Liver (tissue), 8 donors: ENCODE measurements at regions not wholly inside any gene's neighbourhood (a gene's known extent, or its start where the extent isn't known, plus 50 kb on each side); places are given as distances from the start of the nearest gene placed in this dataset.

Source experiments
- DNase-seq: peaks from one replicate; pipeline ENCODE4 v3.0.0-alpha.2; 2017; ENCODE audit warnings: low spot score
- H3K27ac ChIP-seq, 2 donors: one replicate each; pipeline ENCODE4 v1.7.0; 2013; ENCODE audit warnings: inconsistent platforms in 2 of 2, low read length in 2 of 2, control low read depth in 1 of 2, low read depth in 1 of 2, mild to moderate bottlenecking in 1 of 2
- H3K27me3 ChIP-seq, 4 donors: one replicate each; pipeline versions ENCODE4 v1.6.1 to v1.7.0; 2013; ENCODE audit warnings: low read length in 3 of 4, inconsistent platforms in 1 of 4, mild to moderate bottlenecking in 1 of 4, moderate library complexity in 1 of 4; ENCODE audit not compliant: control insufficient read depth in 4 of 4, insufficient read depth in 4 of 4
- H3K36me3 ChIP-seq, 4 donors: one replicate each; pipeline versions ENCODE4 v1.6.1 to v1.7.0; 2013; ENCODE audit warnings: low read length in 3 of 4, mild to moderate bottlenecking in 3 of 4, low read depth in 1 of 4, moderate library complexity in 1 of 4; ENCODE audit not compliant: control insufficient read depth in 4 of 4, insufficient read depth in 3 of 4
- H3K4me1 ChIP-seq, 4 donors: one replicate each; pipeline versions ENCODE4 v1.6.1 to v1.7.0; 2013; ENCODE audit warnings: low read length in 3 of 4, mild to moderate bottlenecking in 3 of 4, moderate library complexity in 1 of 4; ENCODE audit not compliant: control insufficient read depth in 4 of 4, insufficient read depth in 4 of 4
- H3K4me3 ChIP-seq, 3 donors: one replicate each; pipeline versions ENCODE4 v1.6.1 to v1.7.0; 2013; ENCODE audit warnings: low read length in 3 of 3, control low read depth in 1 of 3, low read depth in 1 of 3, mild to moderate bottlenecking in 1 of 3
- H3K9ac ChIP-seq, 2 donors: one replicate each; pipeline ENCODE4 v1.7.0; 2013; ENCODE audit warnings: low read length in 2 of 2, mild to moderate bottlenecking in 2 of 2, moderate library complexity in 2 of 2, control low read depth in 1 of 2, low read depth in 1 of 2
- H3K9me3 ChIP-seq, 4 donors: one replicate each; pipeline versions ENCODE4 v1.6.1 to v1.7.0; 2013; ENCODE audit warnings: low read length in 3 of 4; ENCODE audit not compliant: control insufficient read depth in 4 of 4
- ATF3 ChIP-seq: IDR thresholded peaks from 2 replicates; pipeline ENCODE4 v1.6.1; 2016; ENCODE audit warnings: antibody characterized with exemption
- CTCF ChIP-seq: fragments of 150-350 bp; IDR thresholded peaks from 2 replicates; pipeline ENCODE4 v1.5.1; 2017; ENCODE audit warnings: improper control_type of control experiment, low read depth, low read length; ENCODE audit not compliant: missing input control
- EGR1 ChIP-seq, 2 donors: IDR thresholded peaks; 2 replicates each; pipeline ENCODE4 v1.6.1; 2016 to 2018; ENCODE audit warnings: antibody characterized with exemption in 2 of 2, low read depth in 2 of 2
- GABPA ChIP-seq, 2 donors: IDR thresholded peaks in 1 of 2; conservative IDR thresholded peaks in 1 of 2; 2 replicates each; pipeline ENCODE4 v1.6.1; 2016; ENCODE audit warnings: antibody characterized with exemption in 2 of 2, mild to moderate bottlenecking in 1 of 2, moderate library complexity in 1 of 2
- HNF4A ChIP-seq, 2 donors: conservative IDR thresholded peaks; 2 replicates each; pipeline ENCODE4 v1.6.1; 2016; ENCODE audit warnings: antibody characterized with exemption in 2 of 2, mild to moderate bottlenecking in 2 of 2
- HNF4G ChIP-seq: IDR thresholded peaks from 2 replicates; pipeline ENCODE4 v1.6.1; 2016; ENCODE audit warnings: antibody characterized with exemption
- JUND ChIP-seq, 2 donors: IDR thresholded peaks; 2 replicates each; pipeline ENCODE4 v1.6.1; 2016; ENCODE audit warnings: antibody characterized with exemption in 2 of 2
- MAX ChIP-seq: IDR thresholded peaks from 2 replicates; pipeline ENCODE4 v1.6.1; 2016; ENCODE audit warnings: antibody characterized with exemption
- NR2F2 ChIP-seq: IDR thresholded peaks from 2 replicates; pipeline ENCODE4 v1.6.1; 2016; ENCODE audit warnings: antibody characterized with exemption
- RAD21 ChIP-seq, 2 donors: IDR thresholded peaks; 2 replicates each; pipeline ENCODE4 v1.6.1; 2016; ENCODE audit warnings: antibody characterized with exemption in 2 of 2, mild to moderate bottlenecking in 2 of 2
- RXRA ChIP-seq, 2 donors: IDR thresholded peaks; 2 replicates each; pipeline ENCODE4 v1.6.1; 2017 to 2018; ENCODE audit warnings: antibody characterized with exemption in 2 of 2, mild to moderate bottlenecking in 1 of 2
- SP1 ChIP-seq: IDR thresholded peaks from 2 replicates; pipeline ENCODE4 v1.6.1; 2018; ENCODE audit warnings: antibody characterized with exemption, mild to moderate bottlenecking
- TAF1 ChIP-seq: conservative IDR thresholded peaks from 2 replicates; pipeline ENCODE4 v1.6.1; 2016; ENCODE audit warnings: antibody characterized with exemption, mild to moderate bottlenecking
- YY1 ChIP-seq: IDR thresholded peaks from 2 replicates; pipeline ENCODE4 v1.6.1; 2016; ENCODE audit warnings: antibody characterized with exemption, mild to moderate bottlenecking
- ZBTB33 ChIP-seq: IDR thresholded peaks from 2 replicates; pipeline ENCODE4 v1.6.1; 2016; ENCODE audit warnings: antibody characterized with exemption
- WGBS: extraction: QIAGEN DNeasy Blood & Tissue Kit; methylation state at CpG from one replicate; pipeline ENCODE4 v1.1.7; 2013; 5-methylcytosine and 5-hydroxymethylcytosine counted together
- donor health status: healthy.
- donor health status: healthy.
- donor health status: healthy.
- donor health status: healthy.
- donor health status: healthy.

GRCh38 chr18:55097456-55098170 is 138.4 kb upstream of the CCDC68 start:
- DNase-seq: no peak
- Histone ChIP-seq H3K27ac (no peak overlapping the region), H3K4me1 (peaks cover 0 to 3% (median under 1%) of the 10 kb centered on the region in 4 donors), H3K9ac (no peak overlapping the region), H3K9me3 (peaks cover 0 to 2% (median 0%) of the 10 kb centered on the region in 4 donors), H3K4me3 (no peak overlapping the region), H3K36me3 (no peaks in the 10 kb centered on the region), H3K27me3 (no peaks in the 10 kb centered on the region)
- TF ChIP-seq ATF3: no peak
- no peak for TF ChIP-seq MAX
- TF ChIP-seq RXRA (IDR thresholded peaks at IDR 0.05): no peak
- TF ChIP-seq GABPA (IDR thresholded peaks at IDR 0.05 in 1 of 2, conservative IDR thresholded peaks at IDR 0.05 in 1 of 2): no peak
- TF ChIP-seq CTCF: no peak
- TF ChIP-seq TAF1: no peak
- TF ChIP-seq HNF4A (conservative IDR thresholded peaks at IDR 0.05): no peak
- TF ChIP-seq NR2F2: no peak
- TF ChIP-seq HNF4G: no peak
- TF ChIP-seq JUND (IDR thresholded peaks at IDR 0.05): no peak
- no peak for TF ChIP-seq YY1
- TF ChIP-seq RAD21 (IDR thresholded peaks at IDR 0.05): no peak
- TF ChIP-seq ZBTB33: no peak
- no peak for TF ChIP-seq EGR1 (IDR thresholded peaks at IDR 0.05; ENCODE audit: low read depth in 2 of 2)
- no peak for TF ChIP-seq SP1
- 77% methylated on average over 9 of the region's 9 CpGs for WGBS

- peaks cover 0 to 2% (median 0%) of the 10 kb centered on the region in 4 donors for H3K9me3 ChIP-seq
- peaks cover 0 to 3% (median 0%) of the 10 kb centered on the region in 4 donors for H3K4me1 ChIP-seq
- no peak overlapping the region for H3K27ac ChIP-seq
- no peaks in the 10 kb centered on the region for H3K36me3 ChIP-seq
- no peaks in the 10 kb centered on the region for H3K27me3 ChIP-seq
- 42% methylated on average over 10 of the region's 10 CpGs for WGBS
- H3K9ac ChIP-seq: no peak overlapping the region
- TF ChIP-seq HNF4A (conservative IDR thresholded peaks at IDR 0.05) (peak in 1 of 2 donors; percentile 55), RAD21 (IDR thresholded peaks at IDR 0.05) (peak; percentile 48 to 58), MAX (no peak), YY1 (no peak), CTCF (peak; percentile 14), RXRA (IDR thresholded peaks at IDR 0.05) (peak in 1 of 2 donors; percentile 61)
- DNase-seq: no peak
- no peak overlapping the region for H3K4me3 ChIP-seq
Measured at GRCh38 chr18:55096263-55096951, 137.1 kb upstream of the CCDC68 start.
